ENCODE measurements at regions not wholly inside any gene's neighbourhood (a gene's known extent, or its start where the extent isn't known, plus 50 kb on each side); places are given as distances from the start of the nearest gene placed in this dataset.

GRCh38 chr16:5595849-5596248 is 498.3 kb upstream of the EEF2KMT start:
- DNase-seq (ENCODE audit: low read depth) = no peak

DNA sequence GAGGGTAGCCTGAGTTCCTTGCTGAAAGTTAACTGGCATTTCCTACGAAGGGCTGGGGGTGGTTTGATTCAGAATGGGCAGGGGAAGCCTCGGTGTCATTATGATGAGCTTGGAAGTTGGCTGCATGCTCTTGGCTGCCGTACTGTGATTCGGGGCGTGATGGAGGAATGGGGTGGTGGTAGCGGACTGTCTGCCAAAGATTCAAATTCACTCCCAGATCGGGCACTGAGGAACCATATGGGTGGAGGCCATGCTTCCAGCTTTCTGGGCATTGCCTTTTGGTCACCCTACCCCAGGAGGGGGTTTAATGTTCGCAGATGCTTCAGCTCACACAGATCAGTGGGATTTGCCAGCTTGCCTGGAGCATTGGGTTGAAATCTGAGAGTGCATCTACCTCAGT is 492.8 kb upstream of the EEF2KMT start:
- no peak for DNase-seq (ENCODE audit: low read depth)

DNA sequence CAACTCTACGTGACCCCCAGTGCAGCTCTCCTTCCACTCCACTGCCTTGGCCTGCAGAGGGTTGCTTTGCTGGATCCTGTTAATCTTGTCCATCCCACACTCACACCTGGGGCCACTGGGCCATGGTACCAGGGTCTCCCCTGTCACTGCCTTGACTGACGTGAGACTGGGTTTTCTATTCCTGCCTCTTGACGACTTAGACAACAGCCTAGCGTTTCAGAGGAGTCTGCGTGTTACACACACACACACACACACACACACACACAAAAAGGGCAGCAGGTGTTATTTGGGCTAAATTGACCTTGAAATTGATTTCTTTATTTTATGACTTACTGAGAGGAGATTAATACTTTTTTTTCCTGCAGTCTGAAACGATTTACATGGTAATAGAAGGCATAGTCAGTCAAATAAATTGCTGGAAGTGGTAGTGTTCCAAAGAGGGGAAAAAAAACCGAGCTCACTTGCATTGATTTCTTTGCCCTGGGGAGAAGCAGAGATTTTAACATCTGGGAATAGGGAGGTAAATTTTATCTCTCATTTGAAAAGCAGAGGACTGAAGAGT is 492.3 kb upstream of the EEF2KMT start:
- DNase-seq (ENCODE audit: low read depth) = no peak

DNA sequence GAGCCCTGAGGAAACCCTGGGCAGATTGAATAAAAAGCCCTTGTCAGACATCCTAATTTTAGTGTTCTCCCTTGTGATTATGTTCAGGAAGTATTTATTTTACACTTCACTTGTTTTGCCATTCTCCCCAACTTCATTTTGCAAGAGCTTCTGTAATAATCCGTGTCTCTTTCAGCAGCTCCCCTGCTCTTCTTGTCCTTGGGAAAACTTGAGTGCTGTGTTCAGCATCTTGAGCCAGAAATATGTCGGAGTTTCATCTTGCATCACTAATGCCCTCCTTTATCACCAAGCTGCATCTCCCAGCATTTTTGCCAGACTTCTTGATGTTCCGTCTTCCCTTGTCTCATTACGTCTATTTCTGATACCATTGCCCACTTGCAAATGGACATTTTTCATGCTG is 486.5 kb upstream of the EEF2KMT start:
- no peak for DNase-seq (ENCODE audit: low read depth)

- no peak for DNase-seq (ENCODE audit: low read depth)
Measured at GRCh38 chr16:5582529-5582928, 484.9 kb upstream of the EEF2KMT start.

DNA sequence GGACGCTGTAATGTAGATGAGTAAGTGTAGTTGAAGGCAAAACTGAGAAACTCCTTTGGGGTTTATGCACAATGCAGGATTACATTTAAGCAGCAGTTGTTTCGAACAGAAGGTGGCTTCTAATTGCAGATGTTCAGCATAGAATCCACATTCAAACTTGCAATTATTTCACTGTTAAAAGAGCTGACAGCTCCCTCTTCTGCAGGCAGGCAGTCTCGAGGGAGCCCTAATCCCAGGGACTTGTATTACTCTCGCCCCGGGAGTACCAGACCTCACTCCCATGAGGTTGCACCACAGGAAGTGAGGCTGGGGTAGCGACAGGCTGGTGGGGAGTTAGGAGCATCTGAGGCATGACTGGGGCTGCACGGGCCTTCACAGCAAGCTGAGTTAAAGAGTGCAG is 484.3 kb upstream of the EEF2KMT start:
- no peak for DNase-seq (ENCODE audit: low read depth)

GRCh38 chr16:5581428-5581827 is 483.8 kb upstream of the EEF2KMT start:
- DNase-seq (ENCODE audit: low read depth) = no peak

GRCh38 chr16:5580772-5581171 is 483.2 kb upstream of the EEF2KMT start:
- no peak for DNase-seq (ENCODE audit: low read depth)

DNA sequence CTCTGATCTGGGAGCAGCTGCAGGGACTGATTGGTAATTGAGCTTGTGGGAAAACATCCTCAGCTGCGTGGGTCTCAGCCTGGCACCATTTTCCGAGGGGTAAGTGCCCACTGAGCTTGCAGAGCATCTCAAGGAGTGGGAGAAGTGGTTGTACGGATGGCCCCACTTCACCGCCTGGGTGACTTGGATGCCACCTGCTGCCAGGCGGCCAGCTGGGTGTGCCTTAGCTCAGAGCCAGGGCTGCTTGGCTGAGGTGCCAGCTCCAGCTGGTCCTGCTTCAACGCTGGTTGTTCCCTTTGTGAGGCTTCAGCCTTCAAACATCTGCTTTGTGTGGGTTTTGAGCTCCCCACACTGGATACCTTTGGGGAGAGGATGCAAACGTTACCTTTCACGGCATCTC is 482.7 kb upstream of the EEF2KMT start:
- no peak for DNase-seq (ENCODE audit: low read depth)

DNA sequence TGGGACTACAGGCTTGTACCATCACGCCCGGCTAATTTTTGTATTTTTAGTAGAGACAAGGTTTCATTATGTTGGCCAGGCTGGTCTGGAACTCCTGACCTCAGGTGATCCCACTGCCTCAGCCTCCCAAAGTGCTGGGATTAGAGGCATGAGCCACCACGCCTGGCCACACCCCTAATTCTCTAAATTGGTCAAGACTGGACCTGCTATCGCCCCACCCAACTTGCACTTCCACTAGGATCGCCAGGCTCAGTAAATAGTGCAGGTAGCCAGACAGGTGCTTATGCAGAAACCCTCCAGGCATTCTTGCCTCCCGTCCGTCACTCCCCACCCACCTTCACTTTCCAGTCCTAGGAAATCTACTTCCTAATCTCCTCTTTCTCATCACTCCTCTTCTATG is 481.4 kb upstream of the EEF2KMT start:
- no peak for DNase-seq (ENCODE audit: low read depth)

DNA sequence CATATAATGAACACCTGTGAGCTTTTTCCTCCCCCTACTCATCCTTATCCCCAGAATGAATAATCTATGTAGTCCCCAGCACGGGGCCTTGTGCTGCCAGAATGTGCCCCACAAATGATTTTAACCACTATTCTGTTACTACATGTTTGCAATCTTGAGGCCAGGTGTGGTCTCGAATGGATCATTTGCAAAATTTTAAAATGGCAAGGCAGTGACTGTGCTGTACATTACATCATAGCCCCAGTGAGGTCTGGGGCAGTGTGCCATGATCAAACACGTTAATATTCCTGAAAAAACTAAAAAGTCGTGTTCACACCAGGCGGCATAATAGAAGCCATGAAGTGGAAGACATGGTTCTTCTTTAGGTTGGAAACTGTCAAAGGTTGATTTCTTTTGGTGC is 479.9 kb upstream of the EEF2KMT start:
- no peak for DNase-seq (ENCODE audit: low read depth)

DNA sequence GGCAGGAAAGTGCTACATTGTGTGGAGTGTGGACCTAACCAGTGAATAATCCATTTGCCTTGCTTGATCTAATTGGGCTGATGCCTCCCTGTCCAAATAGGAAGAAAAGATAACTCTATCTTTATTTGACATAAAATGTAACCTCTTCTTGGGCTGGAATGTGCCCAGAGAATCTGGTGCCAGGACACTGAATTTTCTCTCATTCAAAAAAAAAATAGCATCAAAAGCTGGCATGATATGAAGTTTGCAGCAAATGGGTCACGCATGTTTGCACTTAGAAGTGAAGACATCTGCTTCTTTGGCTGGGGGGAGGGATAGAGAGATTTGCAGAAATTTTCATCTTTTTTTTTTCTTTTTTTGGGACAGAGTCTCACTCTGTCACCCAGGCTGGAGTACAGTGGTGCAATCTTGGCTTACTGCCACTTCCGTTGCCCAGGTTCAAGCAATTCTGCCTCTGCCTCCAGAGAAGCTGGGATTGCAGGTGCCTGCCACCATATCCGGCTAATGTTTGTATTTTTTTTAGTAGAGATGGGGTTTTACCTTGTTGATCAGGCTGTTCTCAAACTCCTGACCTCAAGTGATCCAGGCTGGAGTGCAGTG is 478.2 kb upstream of the EEF2KMT start:
- DNase-seq (ENCODE audit: low read depth) = no peak

DNA sequence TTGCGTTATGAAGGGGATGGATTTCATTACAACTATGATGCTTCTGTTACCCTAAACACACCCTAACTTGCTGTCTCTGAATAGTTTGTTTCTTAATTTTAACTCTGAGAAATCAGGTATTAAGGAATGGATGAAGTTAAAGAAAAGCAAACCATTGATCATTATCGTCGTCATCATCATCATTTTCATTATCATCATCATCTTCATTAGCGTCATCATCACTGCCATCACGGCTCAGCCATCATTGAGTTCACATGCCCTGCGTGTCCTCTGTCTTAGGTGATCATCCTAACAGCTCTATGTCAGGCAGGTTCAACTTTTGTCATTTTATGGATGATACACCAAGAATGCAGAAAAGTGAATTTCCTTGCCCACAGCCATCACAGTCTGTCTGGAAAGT is 477.5 kb upstream of the EEF2KMT start:
- no peak for DNase-seq (ENCODE audit: low read depth)

DNA sequence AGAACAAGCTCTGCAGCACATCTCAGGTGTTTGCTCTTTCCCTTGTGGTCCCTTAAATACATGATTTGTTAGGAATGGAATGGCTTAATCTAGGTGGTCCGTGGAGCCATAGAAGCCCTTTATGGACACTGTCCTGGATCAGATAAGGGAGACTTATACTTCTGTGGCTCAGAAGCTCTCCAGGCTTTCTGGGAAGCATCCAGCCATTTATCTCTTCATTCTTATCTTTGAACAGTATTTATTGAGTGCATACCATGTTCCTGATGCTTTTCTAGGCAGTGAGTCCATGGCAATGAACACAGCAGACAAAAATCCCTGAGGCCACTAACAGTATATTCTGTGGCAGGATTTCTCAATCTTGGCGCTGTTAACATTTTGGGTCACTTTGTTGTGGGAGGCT is 474.5 kb upstream of the EEF2KMT start:
- DNase-seq (ENCODE audit: low read depth) = no peak

DNA sequence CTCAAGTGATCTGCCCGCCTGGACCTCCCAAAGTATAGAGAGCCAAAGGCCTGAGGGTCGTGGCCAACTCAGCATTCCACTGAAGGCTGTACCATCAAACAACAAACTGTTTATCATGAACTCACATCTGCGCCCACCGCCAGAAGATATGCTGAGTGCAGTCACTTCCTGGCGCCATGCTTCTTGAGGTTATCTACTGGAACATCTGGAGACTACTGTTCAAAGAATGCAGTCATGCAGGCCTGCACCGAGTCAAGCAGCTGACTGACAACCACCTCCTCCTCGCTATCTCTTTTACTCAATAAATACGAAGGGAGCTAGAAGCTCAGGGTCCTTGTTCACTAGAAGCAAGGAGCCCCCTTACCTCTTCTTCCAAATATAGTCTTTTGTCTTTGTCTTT is 473.9 kb upstream of the EEF2KMT start:
- no peak for DNase-seq (ENCODE audit: low read depth)

DNA sequence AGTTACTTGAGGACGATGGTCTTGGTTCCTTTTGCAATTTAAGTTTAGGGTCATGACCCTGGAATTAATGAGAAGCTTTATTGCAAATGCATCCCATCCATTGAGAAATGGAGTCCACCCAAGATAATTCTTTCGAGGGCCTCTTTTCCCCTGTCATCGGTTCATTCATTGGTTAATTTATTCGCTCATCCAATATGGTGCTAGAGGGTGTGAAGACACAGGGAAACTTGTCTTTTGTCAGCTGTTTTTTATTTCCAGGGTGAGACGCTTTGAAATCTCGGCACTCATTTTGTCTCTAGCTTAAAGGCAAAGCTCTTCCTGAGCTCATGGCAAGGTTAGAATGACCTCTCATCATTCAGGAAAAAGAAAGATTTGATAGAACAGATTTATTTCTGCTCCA is 464.2 kb upstream of the EEF2KMT start:
- no peak for DNase-seq (ENCODE audit: low read depth)

DNA sequence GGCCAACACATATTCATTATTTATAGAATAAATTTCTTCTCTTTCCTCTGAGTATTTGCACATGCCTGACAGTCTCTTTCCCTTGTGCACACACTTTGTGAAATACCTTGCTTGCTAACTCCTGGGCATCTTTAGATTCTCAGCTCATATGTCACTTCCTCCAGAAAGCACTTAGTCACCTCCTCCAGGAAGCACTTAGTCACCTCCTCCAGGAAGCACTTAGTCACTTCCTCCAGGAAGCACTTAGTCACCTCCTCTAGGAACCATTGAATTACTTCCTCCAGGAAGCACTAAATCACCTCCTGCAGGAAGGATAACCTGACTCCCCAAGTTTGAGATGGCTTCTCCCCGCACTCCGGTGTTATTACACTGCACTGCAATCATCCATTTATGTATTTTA is 462.5 kb upstream of the EEF2KMT start:
- DNase-seq (ENCODE audit: low read depth) = no peak

- no peak for DNase-seq (ENCODE audit: low read depth)
Measured at GRCh38 chr16:5557966-5558365, 460.4 kb upstream of the EEF2KMT start.

GRCh38 chr16:5557448-5557847 is 459.9 kb upstream of the EEF2KMT start:
- no peak for DNase-seq (ENCODE audit: low read depth)

DNA sequence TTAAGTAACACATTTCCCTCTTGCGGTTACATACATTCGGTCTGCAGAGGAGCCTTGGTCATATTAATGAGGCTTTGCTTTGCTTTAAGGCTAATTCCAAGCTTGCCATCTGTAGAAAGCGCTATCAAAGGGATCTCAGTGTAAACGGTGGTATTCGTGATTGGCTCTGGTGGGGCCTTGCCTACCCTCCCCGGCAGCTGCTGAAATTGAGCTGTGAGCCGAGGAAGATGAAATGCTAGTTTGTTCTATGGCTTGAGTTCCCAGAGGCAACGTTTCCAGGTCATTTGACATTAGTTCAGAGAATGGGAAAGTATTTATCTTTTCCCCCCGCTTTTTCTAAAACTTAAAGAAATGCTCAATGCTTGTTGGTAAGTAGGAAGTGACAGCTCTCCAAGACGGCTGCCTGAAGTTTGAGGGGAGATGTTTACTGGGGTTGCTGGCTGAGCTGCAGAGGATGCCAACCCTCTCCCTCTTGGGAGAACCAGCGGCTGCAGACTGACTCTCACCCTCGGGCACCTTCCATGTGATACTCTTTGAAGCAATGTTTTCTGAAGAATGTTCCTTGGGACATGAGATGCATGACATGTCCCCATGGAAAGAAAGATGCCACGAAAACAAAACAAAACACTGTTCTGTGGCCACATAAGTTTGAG is 458.7 kb upstream of the EEF2KMT start:
- DNase-seq (ENCODE audit: low read depth) = no peak

GRCh38 chr16:5551909-5552308 is 454.3 kb upstream of the EEF2KMT start:
- DNase-seq (ENCODE audit: low read depth) = no peak

DNA sequence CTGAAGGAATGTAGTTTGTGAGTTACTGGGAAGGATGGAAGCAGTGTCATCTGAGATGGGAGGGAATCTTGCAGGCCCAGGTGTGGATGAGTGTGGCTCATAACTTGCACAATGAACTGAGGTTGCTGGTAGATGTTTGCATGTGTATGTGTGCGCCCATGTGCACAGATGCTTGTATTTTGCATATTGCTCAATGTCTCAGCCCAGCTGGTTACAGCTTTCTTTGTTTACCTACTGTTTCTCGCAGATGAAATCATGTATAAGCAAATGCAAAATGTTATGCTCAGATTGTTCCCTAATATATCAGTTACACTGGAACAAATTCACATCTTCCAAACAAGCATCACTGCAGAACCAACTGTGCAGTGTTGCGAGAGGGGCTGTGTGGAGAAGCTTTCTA is 452.2 kb upstream of the EEF2KMT start:
- DNase-seq (ENCODE audit: low read depth) = no peak

- no peak for DNase-seq (ENCODE audit: low read depth)
Measured at GRCh38 chr16:5541356-5541755, 443.8 kb upstream of the EEF2KMT start.

GRCh38 chr16:5537347-5537746 is 439.8 kb upstream of the EEF2KMT start:
- DNase-seq (ENCODE audit: low read depth) = no peak

All from iris pigment epithelial cell (primary cell).